GM23338 (cell line): ENCODE measurements at regions not wholly inside any gene's neighbourhood (a gene's known extent, or its start where the extent isn't known, plus 50 kb on each side); places are given as distances from the start of the nearest gene placed in this dataset.

ENCODE experiments used
- ATAC-seq: fragments of 200-7000 bp; cut with Tn5 transposase; 3 replicates; pipeline ENCODE4 v1.9.1; 2020
- DNase-seq: peaks from one replicate; pipeline ENCODE4 v3.0.0-alpha.2; 2015; ENCODE audit warnings: low spot score
- H2AFZ ChIP-seq: fragments of 200-600 bp; sonication (generic); 2 replicates; pipeline ENCODE4 v1.8.0; 2016; ENCODE audit warnings: antibody characterized with exemption, mild to moderate bottlenecking, moderate library complexity
- H3F3A ChIP-seq: fragments of 200-600 bp; sonication (generic); replicated peaks from 2 replicates; pipeline ENCODE4 v1.8.0; 2017; ENCODE audit warnings: antibody characterized with exemption, mixed run types, low read depth
- H3K27ac ChIP-seq: fragments of 200-600 bp; sonication (generic); 2 replicates; pipeline ENCODE4 v1.6.1; 2016; ENCODE audit warnings: low read depth
- H3K27me3 ChIP-seq: fragments of 200-600 bp; sonication (generic); 2 replicates; pipeline ENCODE4 v1.8.0; 2016; ENCODE audit warnings: mild to moderate bottlenecking, mixed run types, moderate library complexity; ENCODE audit not compliant: insufficient read depth
- H3K36me3 ChIP-seq: fragments of 200-600 bp; sonication (generic); 2 replicates; pipeline ENCODE4 v1.8.0; 2016; ENCODE audit warnings: mild to moderate bottlenecking; ENCODE audit not compliant: insufficient read depth
- H3K4me1 ChIP-seq: fragments of 200-600 bp; sonication (generic); 2 replicates; pipeline ENCODE4 v1.8.0; 2016; ENCODE audit warnings: mild to moderate bottlenecking, moderate library complexity; ENCODE audit not compliant: insufficient read depth
- H3K4me2 ChIP-seq: fragments of 200-600 bp; sonication (generic); 2 replicates; pipeline ENCODE4 v1.7.1; 2017; ENCODE audit warnings: mixed run types
- H3K4me3 ChIP-seq: fragments of 200-600 bp; sonication (generic); 2 replicates; pipeline ENCODE4 v1.6.1; 2016; ENCODE audit warnings: mixed run types
- H3K79me2 ChIP-seq: fragments of 200-600 bp; sonication (generic); replicated peaks from 2 replicates; pipeline ENCODE4 v1.8.0; 2017; ENCODE audit warnings: mild to moderate bottlenecking; ENCODE audit not compliant: insufficient read depth
- H3K9me2 ChIP-seq: fragments of 200-600 bp; sonication (generic); 2 replicates; pipeline ENCODE4 v1.8.0; 2017; ENCODE audit not compliant: insufficient read depth
- H4K20me1 ChIP-seq: fragments of 200-600 bp; sonication (generic); replicated peaks from 2 replicates; pipeline ENCODE4 v1.8.0; 2017; ENCODE audit warnings: mild to moderate bottlenecking; ENCODE audit not compliant: insufficient read depth
- H3K27ac Mint-ChIP-seq: 2 replicates; pipeline ENCODE4 v1.8.0; 2020; ENCODE audit warnings: inconsistent platforms, mild to moderate bottlenecking, moderate library complexity, mixed read lengths
- H3K27me3 Mint-ChIP-seq: 3 replicates; pipeline ENCODE4 v1.8.0; 2022; ENCODE audit warnings: low read depth, mild to moderate bottlenecking, moderate library complexity, mixed read lengths, inconsistent platforms; ENCODE audit not compliant: insufficient read depth, poor library complexity
- H3K36me3 Mint-ChIP-seq: 3 replicates; pipeline ENCODE4 v1.8.0; 2021; ENCODE audit warnings: low read depth, mild to moderate bottlenecking, inconsistent platforms, moderate library complexity, mixed read lengths
- H3K4me1 Mint-ChIP-seq: 3 replicates; pipeline ENCODE4 v1.8.0; 2020; ENCODE audit warnings: mild to moderate bottlenecking, inconsistent platforms, mixed read lengths
- H3K4me3 Mint-ChIP-seq: 3 replicates; pipeline ENCODE4 v1.8.0; 2021; ENCODE audit warnings: moderate library complexity, mild to moderate bottlenecking, inconsistent platforms, mixed read lengths
- H3K9me3 Mint-ChIP-seq: 3 replicates; pipeline ENCODE4 v1.8.0; 2020; ENCODE audit warnings: moderate library complexity, mild to moderate bottlenecking, inconsistent platforms, mixed read lengths
- CREB1 ChIP-seq: fragments of 250-450 bp; sonication (Bioruptor Pico); IDR thresholded peaks from 2 replicates; pipeline ENCODE4 v1.5.0; 2020; ENCODE audit warnings: low read depth, mild to moderate bottlenecking, moderate library complexity
- ETS1 ChIP-seq: IDR thresholded peaks from 2 replicates; pipeline ENCODE4 v1.6.1; 2016; ENCODE audit warnings: antibody characterized with exemption
- EZH2 ChIP-seq: fragments of 200-600 bp; sonication (generic); IDR thresholded peaks from one replicate; pipeline ENCODE4 v1.8.0; 2017; ENCODE audit warnings: antibody characterized with exemption, mild to moderate bottlenecking, low read depth; ENCODE audit not compliant: unreplicated experiment
- EZH2phosphoT487 ChIP-seq: fragments of 200-600 bp; sonication (generic); IDR thresholded peaks from one replicate; pipeline ENCODE4 v1.8.1; 2018; ENCODE audit warnings: antibody characterized with exemption; ENCODE audit not compliant: unreplicated experiment
- JUNB ChIP-seq: IDR thresholded peaks from one replicate; pipeline ENCODE4 v1.6.1; 2016; ENCODE audit warnings: antibody characterized with exemption; ENCODE audit not compliant: unreplicated experiment
- NANOG ChIP-seq: IDR thresholded peaks from 2 replicates; pipeline ENCODE4 v1.6.1; 2016; ENCODE audit warnings: antibody characterized with exemption, borderline replicate concordance
- POLR2AphosphoS5 ChIP-seq: IDR thresholded peaks from 2 replicates; pipeline ENCODE4 v1.6.1; 2016; ENCODE audit warnings: antibody characterized with exemption, low read depth
- STAT1 ChIP-seq: IDR thresholded peaks from one replicate; pipeline ENCODE4 v1.6.1; 2016; ENCODE audit warnings: antibody characterized with exemption; ENCODE audit not compliant: unreplicated experiment
- ZNF114 ChIP-seq: fragments of 250-450 bp; sonication (Bioruptor Pico); IDR thresholded peaks from 2 replicates; pipeline ENCODE4 v1.5.0; 2020; ENCODE audit warnings: mild to moderate bottlenecking, moderate library complexity
- ZNF331 ChIP-seq: fragments of 250-450 bp; sonication (Bioruptor Pico); IDR thresholded peaks from 2 replicates; pipeline ENCODE4 v1.5.0; 2020; ENCODE audit warnings: low read depth, mild to moderate bottlenecking, moderate library complexity
- ZNF462 ChIP-seq: fragments of 250-450 bp; sonication (Bioruptor Pico); IDR thresholded peaks from 2 replicates; pipeline ENCODE4 v1.5.0; 2020; ENCODE audit warnings: mild to moderate bottlenecking, moderate library complexity

- TF ChIP-seq ZNF462 (CRISPR knock-in tag) (no peak), POLR2AphosphoS5 (no peak), STAT1 (no peak), ZNF114 (no peak), EZH2 (no peak), NANOG (no peak), CREB1 (no peak), EZH2phosphoT487 (no peak), JUNB (no peak)
These were observed 61.3 kb upstream of the ANO1 start (continued) for GRCh38 chr11:70016666-70017367.

DNA sequence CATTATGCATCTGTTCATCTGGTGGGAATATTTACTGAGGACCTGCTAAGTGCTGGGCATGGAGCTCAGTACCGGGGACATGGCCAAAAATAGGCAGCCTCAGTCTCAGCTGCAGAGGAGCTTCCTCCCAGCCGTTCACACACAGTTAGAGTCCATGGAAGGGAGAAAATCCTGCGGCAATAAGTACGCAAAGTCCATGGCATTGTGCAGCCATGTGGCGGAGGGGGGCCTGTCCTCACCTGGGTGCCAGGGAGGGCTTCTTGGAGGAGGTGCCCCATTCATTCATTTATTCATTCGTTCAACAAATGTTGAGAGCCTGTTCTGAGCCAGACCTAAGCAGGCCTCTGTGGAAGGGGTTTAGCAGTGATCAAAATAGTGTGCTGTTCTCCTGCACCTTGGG, 59.3 kb upstream of the ANO1 start:
- H3K4me2 ChIP-seq = no peak overlapping the region
- Mint-ChIP-seq H3K27ac (no peak overlapping the region), H3K4me1 (no peaks in the 10 kb centered on the region), H3K4me3 (no peak overlapping the region), H3K9me3 (no peaks in the 10 kb centered on the region), H3K27me3 (peaks cover 4% of the 10 kb centered on the region), H3K36me3 (no peaks in the 10 kb centered on the region)
- DNase-seq (no peak), ATAC-seq (no peak)
- no peaks in the 10 kb centered on the region for H3K9me2 ChIP-seq
- H3K27ac ChIP-seq = no peak overlapping the region
- H4K20me1 ChIP-seq = no peaks in the 10 kb centered on the region
- H3K4me1 ChIP-seq = no peaks in the 10 kb centered on the region
- H3K36me3 ChIP-seq = no peaks in the 10 kb centered on the region
- no peak overlapping the region for H2AFZ ChIP-seq
- H3K79me2 ChIP-seq = no peaks in the 10 kb centered on the region
- H3K4me3 ChIP-seq = no peak overlapping the region
- no peaks in the 10 kb centered on the region for H3F3A ChIP-seq
- H3K27me3 ChIP-seq = no peaks in the 10 kb centered on the region
- TF ChIP-seq EZH2phosphoT487 (no peak), ETS1 (no peak), POLR2AphosphoS5 (no peak), ZNF331 (no peak)
